NCI-H748 (cell line): ENCODE measurements at regions not wholly inside any gene's neighbourhood (a gene's known extent, or its start where the extent isn't known, plus 50 kb on each side); places are given as distances from the start of the nearest gene placed in this dataset.
"Not testable (repeated sequence)": the region's sequence is repeated elsewhere in the genome, so short reads cannot be mapped to it uniquely, and the experiment has no call there.

Experiments
- DNase-seq: peaks from one replicate; lab custom pipeline; 2025; ENCODE audit not compliant: unreplicated experiment; lab: John Stamatoyannopoulos, UW

DNA sequence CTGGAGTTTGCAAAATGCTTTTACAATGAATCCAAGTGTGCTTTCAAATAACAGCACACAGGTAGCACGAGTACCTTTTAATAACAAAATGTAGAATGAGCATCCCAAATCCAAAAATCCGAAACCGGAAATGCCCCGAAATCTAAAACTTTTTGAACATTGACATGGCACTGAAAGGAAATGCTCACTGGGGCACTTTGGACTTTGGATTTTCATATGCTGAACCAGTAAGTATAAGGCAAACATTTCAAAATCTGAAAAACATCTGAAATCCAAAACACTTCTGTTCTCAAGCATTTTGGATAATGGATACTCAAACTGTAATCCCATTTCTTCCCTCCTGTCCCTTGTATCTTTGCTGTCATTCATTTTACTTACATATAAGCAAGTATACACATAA lies 50.1 kb downstream of the GCNT4 start:
- no peak for DNase-seq

DNA sequence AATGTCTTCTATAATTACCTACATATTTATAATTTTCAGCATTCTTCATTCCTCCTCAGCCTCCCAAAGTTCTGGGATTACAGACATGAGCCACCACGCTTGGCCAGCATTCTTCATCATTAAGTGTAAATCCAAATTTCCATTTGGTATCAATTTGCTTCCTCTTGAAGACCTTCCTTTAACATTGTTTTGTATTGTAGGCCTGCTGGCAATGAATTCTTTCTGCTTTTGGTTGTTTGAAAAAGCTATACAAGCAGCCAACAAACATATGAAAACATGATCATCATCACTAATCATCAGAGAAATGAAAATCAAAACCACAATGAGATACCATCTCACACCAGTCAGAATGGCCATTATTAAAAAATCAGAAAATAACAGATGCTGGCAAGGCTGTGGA lies 56.4 kb downstream of the GCNT4 start:
- no peak for DNase-seq

DNA sequence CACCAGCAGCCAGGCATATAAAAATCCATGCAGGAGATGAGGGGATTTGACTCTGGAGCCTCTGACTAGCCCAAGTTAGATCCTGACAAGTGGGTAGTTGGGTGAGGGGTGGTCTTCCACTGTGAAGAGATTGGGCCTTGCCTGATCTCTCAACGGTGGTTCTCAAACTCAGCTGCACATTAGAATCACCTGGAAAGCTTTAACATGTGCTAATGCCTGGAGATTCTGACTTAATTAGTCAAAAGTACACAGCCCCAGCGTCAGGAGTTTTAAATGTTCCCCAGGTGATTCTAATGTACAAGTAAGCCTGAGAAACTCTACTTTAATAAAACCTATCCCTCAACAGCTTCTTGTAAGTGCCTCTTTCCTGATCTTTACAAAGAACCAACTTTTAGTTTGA lies 57.5 kb downstream of the GCNT4 start:
- DNase-seq = no peak

DNA sequence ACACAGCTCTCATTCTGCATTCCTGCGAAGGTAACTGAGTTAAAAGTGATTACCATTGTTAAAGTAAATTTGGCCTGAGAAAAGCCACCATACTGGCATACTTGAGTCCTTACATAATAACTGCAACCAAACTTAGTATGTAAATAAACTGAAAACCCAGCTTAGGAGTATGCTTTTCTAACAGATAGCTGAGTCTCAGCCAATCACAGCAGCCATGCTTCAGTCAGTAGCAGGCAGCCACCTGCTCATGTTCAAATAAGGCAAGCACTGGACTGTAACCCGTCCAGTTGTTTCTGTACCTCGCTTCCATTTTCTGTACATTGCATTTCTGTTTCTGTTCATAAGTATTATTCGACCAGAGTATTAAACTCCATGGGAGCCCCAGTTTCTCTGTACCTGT lies 58.6 kb downstream of the GCNT4 start:
- DNase-seq = peak; percentile 18

DNA sequence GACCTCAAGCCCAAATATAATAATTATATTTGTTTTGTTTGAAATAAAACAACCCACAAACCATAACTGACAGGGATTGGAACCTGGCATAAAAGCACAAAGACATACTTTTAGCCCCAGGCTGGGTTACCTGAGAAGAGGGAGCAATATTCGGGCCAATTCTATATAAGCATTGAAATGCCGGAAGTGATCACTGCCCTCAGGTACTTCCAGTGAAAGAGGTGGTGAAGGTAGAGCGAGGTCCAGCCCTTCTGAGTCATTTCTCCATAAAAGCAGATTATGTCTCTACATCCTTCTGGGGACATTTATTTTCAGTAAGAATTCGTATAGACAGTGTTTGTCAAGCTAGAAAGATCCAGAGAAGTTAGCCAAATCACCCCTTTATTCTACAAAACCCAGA lies 59.6 kb downstream of the GCNT4 start:
- DNase-seq = no peak

DNA sequence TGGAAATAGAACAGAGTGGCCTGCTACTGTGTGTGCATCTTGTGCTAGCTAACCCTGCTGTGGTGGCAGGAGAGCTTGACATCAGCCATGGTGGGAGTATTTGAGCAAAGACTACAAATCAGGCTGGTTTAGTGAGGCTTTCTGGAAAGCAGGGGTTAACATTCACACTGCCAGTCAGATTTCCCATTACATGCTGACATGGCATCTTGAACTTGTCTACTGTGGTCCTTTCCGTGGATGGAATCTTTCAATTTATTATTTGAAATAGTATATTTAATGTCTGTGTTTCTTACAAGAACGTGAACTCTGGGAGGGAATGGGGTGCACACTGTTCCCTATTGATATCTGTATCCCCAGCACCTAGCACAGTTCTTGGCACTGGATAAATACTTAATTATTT lies 60.8 kb downstream of the GCNT4 start:
- DNase-seq = no peak

DNA sequence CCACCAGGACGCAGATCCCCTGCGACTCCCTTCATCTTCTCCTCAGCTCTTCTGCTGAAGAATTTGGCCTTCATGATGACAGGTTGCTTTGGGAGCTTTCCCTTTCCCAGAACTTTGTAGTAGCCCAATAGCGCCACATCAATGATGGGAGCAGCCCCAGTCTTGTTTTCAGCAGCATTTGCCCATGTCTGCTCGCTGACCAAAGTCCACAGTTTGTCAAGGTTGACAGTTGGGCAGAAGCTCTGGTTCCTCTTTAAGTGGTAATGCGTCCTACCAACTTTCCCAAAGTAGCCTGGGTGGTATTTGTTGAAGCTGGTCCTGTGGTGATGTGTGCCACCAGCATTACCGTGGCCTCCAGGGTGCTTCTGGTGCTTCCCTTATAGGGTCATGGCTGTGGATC lies 62.2 kb downstream of the GCNT4 start:
- no peak for DNase-seq

DNA sequence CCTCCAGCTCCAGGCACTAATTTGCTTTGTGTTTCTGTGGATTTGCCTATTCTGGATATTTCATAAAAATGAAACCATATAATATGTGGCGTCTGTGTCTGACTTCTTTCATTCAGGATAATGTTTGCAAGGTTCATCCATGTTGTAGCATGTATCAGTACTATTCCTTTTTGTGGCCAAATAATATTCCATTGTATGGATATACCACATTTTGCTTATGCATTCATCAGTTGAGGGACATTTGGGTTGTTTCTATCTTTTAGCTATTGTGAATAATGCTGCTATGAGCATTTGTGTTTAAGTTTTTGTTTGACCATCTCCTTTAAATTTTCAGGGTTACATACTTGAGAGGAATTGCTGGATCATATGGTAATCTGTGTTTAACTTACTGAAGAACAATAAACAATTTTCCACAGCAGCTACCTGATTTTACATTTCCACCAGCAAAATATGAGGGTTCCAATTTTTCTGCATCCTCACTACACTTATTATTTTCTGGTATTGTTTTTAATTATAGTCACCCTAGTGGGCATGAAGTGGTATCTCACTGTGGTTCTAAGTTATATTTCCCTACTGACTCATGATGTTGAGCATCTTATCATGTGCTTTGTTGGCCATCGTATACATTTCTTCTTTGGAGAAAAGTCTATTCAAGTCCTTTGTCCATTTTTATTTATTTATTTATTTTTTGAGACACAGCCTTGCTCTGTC lies 63.9 kb downstream of the GCNT4 start:
- no peak for DNase-seq

DNA sequence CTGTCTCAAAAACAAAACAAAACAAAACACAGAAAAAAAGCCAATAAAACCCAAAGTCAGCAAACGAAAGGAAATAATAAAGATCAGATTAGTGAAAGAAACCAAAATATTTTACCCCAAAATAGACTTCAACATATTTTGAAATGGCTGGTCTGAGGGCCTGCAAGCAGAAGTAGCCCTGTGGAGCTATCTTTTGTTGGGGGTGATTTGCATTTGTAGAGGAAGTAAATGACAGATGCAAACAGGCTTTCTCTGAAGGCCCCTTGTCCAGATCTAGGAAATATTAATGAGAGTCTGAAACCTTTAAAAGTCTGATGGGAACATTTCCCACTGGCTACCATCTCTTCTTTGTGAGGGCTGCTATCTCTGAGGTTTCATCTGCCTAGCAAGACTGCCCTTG lies 74.0 kb downstream of the GCNT4 start:
- DNase-seq = no peak

DNA sequence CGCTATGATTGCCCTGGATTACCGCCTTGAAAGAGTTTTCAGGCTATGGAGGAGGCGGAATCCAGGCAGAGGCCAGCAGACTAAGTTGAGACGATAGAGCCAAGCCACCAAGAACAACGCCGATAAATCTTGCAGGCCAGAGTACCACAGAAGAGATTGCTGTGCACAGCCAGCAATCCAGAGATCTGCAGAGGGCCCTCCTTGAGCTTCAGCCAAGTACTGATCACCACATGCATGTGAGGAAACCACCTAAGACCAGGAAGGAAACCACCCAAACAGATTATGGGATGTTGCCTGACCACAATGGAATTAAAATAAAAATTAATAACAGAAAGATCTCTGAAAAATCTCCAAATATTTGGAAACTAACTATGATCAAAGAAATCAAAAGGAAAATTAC lies 74.9 kb downstream of the GCNT4 start:
- DNase-seq = no peak

DNA sequence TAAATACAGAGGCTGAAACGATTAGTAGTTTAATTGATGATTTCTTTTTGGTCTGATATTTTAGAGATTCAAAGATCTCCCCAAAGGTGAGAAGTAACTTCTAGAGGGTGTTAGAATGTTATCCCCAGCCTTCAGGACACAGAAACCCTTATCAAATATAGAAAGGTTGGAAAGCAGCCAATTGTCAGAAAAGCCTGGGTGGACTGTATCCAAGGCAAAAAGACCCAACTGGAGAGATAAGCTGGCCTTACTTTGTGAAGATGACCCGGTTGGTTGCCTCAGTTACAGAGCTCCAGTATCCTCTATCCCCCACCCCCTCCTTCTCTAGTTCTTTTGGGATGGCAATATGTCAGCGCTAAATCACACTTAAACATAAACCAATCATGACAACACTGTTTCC lies 75.7 kb downstream of the GCNT4 start:
- DNase-seq = no peak

DNA sequence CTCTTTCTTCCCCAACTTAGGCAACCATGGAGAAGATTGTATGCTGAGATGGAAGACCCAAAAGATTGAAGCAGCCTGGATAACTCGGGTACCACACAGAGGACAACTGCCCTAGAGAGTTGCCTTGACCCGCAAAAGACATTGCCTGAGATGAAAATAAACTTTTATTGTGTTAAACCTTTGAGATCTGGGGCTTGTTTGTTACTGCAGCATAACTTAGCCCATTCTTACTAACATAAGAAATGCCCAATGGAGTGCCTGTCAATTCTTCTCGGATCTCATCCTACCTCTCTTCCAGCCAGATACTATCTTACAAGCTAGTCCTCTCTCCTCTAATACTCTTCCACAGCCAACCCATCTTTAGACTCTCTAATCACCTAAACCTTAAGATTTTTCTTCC lies 76.8 kb downstream of the GCNT4 start:
- DNase-seq = no peak

DNA sequence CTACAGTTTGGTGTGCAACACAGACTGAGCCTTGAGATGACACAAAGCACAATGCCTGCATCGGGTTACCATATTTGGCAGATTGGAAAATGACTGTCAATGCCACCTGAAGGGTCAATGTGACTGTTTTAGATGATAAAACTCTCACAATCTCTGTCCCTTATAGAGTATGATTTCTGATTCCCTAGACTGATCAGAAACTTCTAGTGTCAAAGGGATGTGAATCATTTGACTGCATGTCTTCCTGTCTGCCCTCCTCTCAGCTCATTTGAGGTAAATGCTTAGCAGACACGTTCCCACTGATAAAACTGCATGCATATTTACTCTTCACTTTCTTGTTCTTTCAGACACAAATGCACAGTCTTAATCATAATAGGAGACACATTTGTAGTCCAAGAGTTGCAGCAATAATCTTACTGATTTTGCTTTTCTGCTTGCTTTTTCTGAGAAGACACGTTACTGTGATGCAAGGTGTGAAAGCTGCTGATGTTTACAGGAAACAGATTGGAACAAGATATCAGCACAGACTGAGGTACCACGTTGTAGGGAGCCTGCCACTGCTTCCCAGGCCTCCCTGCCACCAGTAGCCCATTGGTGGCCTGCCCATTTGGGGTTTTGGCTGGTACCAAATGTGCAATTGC lies 77.8 kb downstream of the GCNT4 start:
- DNase-seq = no peak

DNA sequence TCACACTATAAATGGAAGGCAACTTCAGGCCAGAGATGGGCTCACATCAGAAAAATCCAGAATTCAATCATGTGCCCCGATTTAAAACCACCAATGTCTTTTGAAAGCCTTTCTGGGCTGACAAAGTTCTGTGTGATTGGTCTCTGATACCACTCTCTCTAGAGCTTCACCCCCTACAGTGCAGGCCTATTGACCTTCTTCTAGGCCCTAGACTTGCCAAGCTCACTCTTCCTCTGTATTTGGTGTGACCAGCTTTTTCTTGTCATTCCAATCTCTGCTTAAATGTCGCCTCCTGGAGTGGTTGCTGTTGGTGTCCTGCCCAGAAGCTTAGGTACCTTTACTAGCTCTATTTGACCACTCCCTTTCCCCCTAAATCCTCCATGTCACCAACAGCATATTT lies 78.7 kb downstream of the GCNT4 start:
- no peak for DNase-seq

DNA sequence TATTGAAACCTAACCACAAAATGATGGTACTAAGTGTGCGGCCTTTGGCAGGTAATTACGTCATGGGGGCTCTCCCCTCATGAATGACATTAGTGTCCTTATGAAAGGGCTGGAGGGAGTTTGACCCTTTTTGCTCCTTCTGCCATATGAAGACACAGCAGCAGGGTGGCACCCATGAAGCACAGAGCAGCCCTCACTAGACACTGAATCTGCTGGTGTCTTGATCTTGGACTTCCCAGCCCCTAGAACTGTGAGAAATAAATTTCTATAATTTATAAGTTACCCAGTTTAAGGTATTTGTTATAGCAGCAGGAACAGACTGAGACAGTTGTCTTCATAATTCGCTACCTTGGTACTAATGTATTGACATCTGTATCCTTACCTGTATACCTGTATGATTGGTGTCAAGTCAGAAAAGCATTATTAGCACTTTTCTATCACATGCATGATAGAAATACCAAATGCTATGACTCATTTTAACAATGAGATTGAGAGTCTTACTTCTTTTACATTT lies 80.4 kb downstream of the GCNT4 start:
- DNase-seq = no peak

DNA sequence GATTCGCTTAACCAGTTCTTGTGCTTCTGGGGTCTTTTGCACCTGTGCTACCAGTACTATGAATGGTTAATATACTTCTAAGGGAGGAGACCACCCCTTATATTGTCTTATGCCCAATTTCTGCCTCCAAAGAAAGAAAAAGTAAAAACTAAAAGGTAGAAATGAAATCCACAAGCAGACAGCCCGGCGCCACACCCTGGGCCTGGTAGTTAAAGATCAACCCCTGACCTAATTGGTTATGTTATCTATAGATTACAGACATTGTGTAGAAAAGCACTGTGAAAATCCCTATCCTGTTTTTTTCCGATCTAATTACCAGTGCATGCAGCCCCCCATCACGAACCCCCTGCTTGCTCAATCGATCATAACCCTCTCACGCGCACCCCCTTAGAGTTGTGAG lies 81.5 kb downstream of the GCNT4 start:
- not testable (repeated sequence) for DNase-seq

DNA sequence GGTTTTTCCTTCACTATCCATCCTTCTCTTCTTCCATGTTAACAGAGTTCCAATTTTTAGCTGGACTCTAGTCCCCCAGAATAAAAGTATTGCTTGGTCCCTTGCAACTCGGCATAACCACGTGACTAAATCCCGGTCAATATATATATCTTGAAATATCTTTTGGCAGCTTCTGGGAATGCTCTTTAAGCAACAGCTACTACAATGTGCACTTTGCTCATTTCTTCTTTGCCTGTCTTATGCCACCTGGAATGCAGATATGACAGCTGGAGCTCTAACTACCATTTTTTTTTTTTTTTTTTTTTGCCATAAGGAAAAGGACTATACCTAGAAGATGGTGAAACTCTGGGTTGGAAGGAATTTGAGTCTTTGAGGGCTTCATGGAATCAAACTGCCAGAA lies 82.6 kb downstream of the GCNT4 start:
- no peak for DNase-seq

DNA sequence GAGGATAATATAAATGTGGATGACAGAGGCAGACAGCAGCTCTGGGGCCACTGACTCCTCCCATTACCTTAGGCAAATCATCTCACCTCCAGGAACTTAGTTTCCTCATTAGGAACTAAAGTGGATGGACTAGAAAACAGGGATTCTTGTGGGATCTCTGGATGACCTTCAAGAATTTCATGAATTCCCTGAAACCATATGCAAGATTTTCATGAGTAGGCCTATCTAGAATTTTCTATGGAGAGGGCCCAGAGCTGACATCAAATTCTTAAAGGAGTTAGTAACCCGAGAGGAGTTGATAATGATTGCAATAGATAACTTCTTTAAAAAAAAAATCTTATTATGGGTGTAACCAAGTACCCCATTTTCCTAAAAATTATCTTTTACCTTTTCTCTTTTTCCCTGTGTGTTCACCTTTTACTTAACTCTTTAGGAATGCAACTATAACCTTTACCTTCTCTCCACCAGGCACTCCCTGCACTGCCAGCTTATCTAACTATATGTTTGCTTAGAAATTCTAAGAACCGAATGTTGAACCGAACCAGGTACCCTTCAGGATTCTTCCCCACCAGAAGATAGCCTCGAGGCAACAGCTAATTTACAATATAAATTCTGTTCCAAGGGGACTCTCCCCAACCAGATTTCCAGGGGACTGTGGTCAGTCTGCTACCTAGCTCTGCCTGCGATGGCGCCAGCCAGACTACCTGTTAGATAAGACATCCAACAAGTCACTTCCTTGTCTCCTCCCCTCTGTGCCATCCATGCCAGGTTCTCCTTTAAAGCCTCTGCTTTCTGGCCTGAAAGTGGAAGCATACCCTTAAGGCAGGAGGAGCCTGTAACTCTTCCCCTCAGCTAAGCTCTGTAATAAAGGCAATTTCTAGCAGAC lies 86.0 kb downstream of the GCNT4 start:
- no peak for DNase-seq

DNA sequence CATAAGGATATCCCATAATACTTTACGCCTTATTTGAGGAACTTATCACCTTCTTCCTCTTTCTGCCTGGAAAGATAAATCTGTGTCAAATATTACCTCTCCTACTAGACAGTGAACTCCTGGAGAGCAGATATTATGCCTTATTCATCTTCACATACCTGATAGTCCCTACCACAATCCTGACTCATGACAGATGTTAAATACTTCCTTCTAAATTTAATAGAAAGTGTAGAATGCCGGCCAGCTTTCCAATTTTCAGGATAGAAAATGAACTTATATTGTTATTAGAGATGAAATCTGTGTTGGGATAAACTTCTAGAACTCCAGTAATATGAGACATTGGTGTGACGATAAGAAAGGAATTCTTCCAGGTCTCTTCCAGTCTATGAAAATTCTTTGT lies 89.0 kb downstream of the GCNT4 start:
- no peak for DNase-seq

DNA sequence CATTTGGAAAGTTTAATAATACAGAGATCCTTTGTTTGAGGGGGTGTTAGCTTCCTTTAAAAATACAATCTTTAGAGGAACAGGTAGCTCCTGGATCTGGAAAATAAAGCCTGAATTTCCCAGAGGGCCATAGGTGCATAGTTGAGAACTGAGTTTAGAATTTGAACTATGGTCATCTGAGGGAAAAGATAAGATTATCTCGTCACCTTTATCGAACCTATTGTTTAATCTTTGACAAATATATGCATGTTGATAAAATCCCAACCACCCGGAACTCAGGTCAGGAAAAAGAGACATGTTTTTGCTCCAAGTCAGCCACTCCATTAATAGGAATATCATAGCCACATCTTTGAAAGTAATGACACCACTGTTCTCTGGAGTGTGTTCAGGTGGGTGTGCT lies 91.7 kb upstream of the FAM169A start:
- no peak for DNase-seq

DNA sequence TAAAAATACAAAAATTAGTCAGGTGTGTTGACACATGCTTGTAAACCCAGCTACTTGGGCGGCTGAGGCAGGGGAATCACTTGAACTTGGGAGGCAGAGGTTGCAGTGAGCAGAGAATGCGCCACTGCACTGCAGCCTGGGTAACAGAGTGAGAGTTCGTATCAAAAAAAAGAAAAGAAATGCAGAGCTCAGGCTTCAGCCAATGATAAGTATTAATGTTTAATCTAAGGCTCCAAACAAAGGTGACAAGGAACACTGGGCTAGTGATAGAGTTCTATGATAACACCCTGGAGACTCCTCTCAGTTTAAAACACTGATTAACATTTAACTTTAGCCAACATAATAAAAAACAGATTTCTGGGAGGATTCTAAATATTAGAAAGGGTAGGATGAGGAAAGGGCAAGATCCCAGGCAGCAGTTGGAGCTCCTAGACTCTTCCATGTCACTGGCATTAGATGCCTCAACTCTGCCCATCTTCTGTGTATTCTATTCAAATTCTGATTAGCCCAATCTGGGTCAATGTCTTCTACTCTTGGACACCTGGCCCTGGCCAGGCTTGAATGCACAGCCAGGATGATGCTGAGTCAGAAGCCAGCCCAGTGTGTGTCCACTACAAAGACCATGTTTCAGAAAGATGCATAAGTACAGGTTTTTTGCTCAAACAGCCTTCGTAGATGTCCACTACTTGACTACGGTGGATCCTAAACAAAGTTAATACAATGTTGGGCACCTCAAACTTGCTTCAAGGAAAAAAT lies 91.0 kb upstream of the FAM169A start:
- no peak for DNase-seq
